ENCODE measurements at regions not wholly inside any gene's neighbourhood (a gene's known extent, or its start where the extent isn't known, plus 50 kb on each side); places are given as distances from the start of the nearest gene placed in this dataset.

DNA sequence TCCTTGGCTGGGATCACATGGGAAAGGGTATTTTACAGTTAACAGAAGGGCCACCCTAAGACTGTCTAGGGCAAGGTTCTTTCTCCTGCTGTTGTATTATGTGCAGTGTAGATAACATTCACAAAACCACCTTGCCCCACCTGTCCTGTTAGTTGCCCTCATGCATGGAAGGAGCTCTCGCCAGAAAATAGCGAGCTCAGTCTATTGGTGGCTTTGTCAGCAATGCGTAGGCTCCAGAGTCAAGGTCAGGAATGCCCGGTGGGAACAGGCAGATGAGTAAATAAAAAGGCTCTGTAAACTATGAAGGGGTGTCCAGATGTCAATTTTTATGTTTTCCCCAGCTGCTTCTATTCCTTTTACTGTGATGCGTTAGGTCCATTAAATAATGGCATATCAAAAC, 107.1 kb upstream of the WDR11 start:
- no peak for DNase-seq
- Histone ChIP-seq H3K9me3 (ENCODE audit: control insufficient read depth, low read depth, low read length) (no peaks in the 10 kb centered on the region), H3K18ac (ENCODE audit: insufficient read length, low read depth, low read length) (no peak overlapping the region), H3K23ac (ENCODE audit: insufficient read length, low read depth, low read length) (no peak overlapping the region), H3K27me3 (ENCODE audit: insufficient read depth, low read length) (no peaks in the 10 kb centered on the region; the same call in 1 of the 2 replicates), H4K5ac (ENCODE audit: insufficient read length, low read depth, low read length) (no peak overlapping the region), H3T11ph (ENCODE audit: low read length) (no peak overlapping the region), H2AFZ (ENCODE audit: low read length) (no peak overlapping the region), H4K8ac (replicated peaks; ENCODE audit: insufficient read length, low read depth, low read length) (no peak overlapping the region), H2AK5ac (ENCODE audit: insufficient read length, low read length) (no peak overlapping the region), H3K79me2 (ENCODE audit: insufficient read depth, low read length) (no peaks in the 10 kb centered on the region), H3K9ac (ENCODE audit: extremely low read depth, insufficient read length, low read length) (no peak overlapping the region), H2BK12ac (ENCODE audit: insufficient read length, low read depth, low read length) (no peak overlapping the region), H3K4me1 (ENCODE audit: insufficient read depth, low read length) (peaks cover 2% of the 10 kb centered on the region; the same call in 1 of the 2 replicates), H3K14ac (ENCODE audit: insufficient read depth, low read length) (no peak overlapping the region), H4K20me1 (ENCODE audit: control insufficient read depth, insufficient read depth, insufficient read length) (no peaks in the 10 kb centered on the region), H2BK120ac (ENCODE audit: low read depth, low read length, poor library complexity, severe bottlenecking) (no peak overlapping the region), H2BK15ac (ENCODE audit: low read depth, low read length) (no peak overlapping the region), H3K4me2 (ENCODE audit: insufficient read depth, insufficient read length, low read length) (no peak overlapping the region), H3K27ac (ENCODE audit: insufficient read length, low read depth, low read length) (no peak overlapping the region), H2BK20ac (ENCODE audit: low read depth, low read length, poor library complexity, severe bottlenecking) (no peak overlapping the region), H3K23me2 (ENCODE audit: insufficient read length, low read depth, low read length, poor library complexity, severe bottlenecking) (no peaks in the 10 kb centered on the region), H4K91ac (ENCODE audit: insufficient read length, low read depth, low read length) (no peak overlapping the region), H2BK5ac (ENCODE audit: insufficient read length, low read length) (no peak overlapping the region), H3K79me1 (ENCODE audit: insufficient read depth, low read depth, low read length, poor library complexity, severe bottlenecking) (no peaks in the 10 kb centered on the region), H3K4ac (ENCODE audit: low read depth, low read length) (no peak overlapping the region), H3K56ac (ENCODE audit: insufficient read length, low read depth, low read length) (no peak overlapping the region)
- H3K27ac Mint-ChIP-seq, result no peak overlapping the region
- H3K4me3 Mint-ChIP-seq, result no peak overlapping the region
- no CpG with 5 or more reads among the region's 5 CpGs for WGBS (ENCODE audit: extremely low coverage, insufficient read length, low lambda C conversion rate)
- peaks cover 4% of the 10 kb centered on the region for H3K27me3 Mint-ChIP-seq (ENCODE audit: low read depth)
- no peaks in the 10 kb centered on the region; a peak in 1 of 5 replicates for H3K9me3 Mint-ChIP-seq
- TF ChIP-seq, protein P1, sequence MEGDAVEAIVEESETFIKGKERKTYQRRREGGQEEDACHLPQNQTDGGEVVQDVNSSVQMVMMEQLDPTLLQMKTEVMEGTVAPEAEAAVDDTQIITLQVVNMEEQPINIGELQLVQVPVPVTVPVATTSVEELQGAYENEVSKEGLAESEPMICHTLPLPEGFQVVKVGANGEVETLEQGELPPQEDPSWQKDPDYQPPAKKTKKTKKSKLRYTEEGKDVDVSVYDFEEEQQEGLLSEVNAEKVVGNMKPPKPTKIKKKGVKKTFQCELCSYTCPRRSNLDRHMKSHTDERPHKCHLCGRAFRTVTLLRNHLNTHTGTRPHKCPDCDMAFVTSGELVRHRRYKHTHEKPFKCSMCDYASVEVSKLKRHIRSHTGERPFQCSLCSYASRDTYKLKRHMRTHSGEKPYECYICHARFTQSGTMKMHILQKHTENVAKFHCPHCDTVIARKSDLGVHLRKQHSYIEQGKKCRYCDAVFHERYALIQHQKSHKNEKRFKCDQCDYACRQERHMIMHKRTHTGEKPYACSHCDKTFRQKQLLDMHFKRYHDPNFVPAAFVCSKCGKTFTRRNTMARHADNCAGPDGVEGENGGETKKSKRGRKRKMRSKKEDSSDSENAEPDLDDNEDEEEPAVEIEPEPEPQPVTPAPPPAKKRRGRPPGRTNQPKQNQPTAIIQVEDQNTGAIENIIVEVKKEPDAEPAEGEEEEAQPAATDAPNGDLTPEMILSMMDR (conservative IDR thresholded peaks at IDR 0.05), result no peak
- peaks cover 15 to 22% of the 10 kb centered on the region in 2 experiments for H3K4me1 Mint-ChIP-seq
- H3K36me3 Mint-ChIP-seq (ENCODE audit: insufficient read depth in 1 of 3, low read depth in 3 of 3), result no peaks in the 10 kb centered on the region

All from H9 (cell line).